ENCODE measurements at regions not wholly inside any gene's neighbourhood (a gene's known extent, or its start where the extent isn't known, plus 50 kb on each side); places are given as distances from the start of the nearest gene placed in this dataset.
"Not testable (repeated sequence)": the region's sequence is repeated elsewhere in the genome, so short reads cannot be mapped to it uniquely, and the experiment has no call there.

DNA sequence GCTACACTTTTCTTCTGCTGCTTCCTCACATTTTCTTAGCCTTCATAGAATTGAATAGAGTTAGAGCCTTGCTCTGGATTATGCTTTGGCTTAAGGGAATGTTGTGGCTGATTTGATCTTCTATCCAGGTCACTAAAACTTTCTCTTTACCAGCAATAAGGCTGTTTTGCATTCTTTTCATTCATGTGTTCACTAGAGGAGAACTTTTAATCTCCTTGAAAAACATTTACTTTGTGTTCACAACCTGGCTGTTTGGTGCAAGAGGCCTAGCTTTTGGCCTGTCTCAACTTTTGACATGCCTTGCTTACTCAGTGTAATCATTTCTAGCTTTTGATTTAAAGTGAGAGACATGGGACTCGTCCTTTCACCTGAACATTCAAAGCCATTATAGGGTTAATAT is 87.7 kb upstream of the RAB40AL start:
- no peak for ATAC-seq (replicated peaks in 1 of 2)
- H3K4me3 Mint-ChIP-seq = no peak overlapping the region
- no peaks in the 10 kb centered on the region for H3K9me3 Mint-ChIP-seq
- H3K36me3 Mint-ChIP-seq (ENCODE audit: insufficient read depth in 2 of 2) = peaks cover 0 to 2% of the 10 kb centered on the region in 2 donors
- peaks cover 6% of the 10 kb centered on the region for H3K4me1 Mint-ChIP-seq (ENCODE audit: low read depth)
- no peak overlapping the region for H3K27ac Mint-ChIP-seq
- no peaks in the 10 kb centered on the region for H3K27me3 Mint-ChIP-seq (ENCODE audit: low read depth)
- DNase-seq = no peak

DNA sequence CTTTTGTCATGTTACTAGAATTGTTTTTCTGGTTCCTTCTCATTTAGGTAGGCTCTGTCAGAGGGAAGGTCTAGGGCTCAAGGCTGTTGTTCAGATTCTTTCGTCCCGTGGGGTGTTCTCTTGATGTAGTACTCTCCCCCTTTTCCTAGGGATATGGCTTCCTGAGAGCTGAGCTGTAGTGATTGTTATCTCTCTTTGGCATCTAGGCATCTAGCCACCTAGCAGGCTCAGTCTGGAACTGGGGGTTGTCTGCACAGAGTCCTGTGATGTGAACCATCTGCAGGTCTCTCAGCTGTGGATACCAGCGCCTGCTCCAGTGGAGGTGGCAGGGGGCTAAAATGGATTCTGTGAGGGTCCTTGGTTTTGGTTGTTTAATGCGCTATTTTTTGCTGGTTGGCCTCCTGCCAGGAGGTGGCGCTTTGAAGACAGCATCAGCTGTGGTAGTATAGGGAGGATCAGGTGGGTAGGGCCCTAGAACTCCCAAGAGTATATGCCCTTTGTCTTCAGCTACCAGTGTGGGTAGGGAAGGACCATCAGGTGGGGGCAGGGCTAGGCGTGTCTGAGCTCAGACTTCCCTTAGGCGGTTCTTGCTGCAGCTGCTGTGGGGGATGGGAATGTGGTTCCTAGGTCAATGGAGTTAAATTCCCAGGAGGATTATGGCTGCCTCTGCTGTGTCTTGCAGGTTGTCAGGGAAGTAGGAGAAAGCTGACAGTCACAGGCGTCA is 78.1 kb upstream of the RAB40AL start:
- not testable (repeated sequence) for ATAC-seq (replicated peaks in 1 of 2)

DNA sequence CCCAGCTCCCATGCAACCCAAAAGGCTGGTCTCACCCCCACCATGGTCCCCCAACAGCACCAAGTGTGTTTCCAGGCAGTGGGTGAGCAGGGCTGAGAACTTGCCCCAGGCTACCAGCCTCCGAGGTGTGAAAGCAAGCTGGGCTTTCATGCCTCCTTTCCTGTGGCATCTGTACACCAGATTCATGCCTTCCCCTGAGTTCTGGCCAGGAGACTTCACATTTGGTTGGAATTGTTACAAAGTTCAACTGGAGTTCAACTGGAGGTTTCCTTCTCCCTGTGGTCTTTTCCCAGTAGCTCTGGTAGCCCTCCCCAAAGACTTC is 77.6 kb upstream of the RAB40AL start:
- no peaks in the 10 kb centered on the region for H3K36me3 Mint-ChIP-seq (ENCODE audit: insufficient read depth in 2 of 2)
- ATAC-seq (replicated peaks in 1 of 2) = no peak
- H3K9me3 Mint-ChIP-seq = no peaks in the 10 kb centered on the region
- H3K27me3 Mint-ChIP-seq (ENCODE audit: low read depth) = no peaks in the 10 kb centered on the region
- no peak overlapping the region for H3K4me3 Mint-ChIP-seq
- no peaks in the 10 kb centered on the region for H3K4me1 Mint-ChIP-seq (ENCODE audit: low read depth)
- H3K27ac Mint-ChIP-seq = no peak overlapping the region
- DNase-seq = no peak

More for the DNA sequence above, 78.1 kb upstream of the RAB40AL start:
- H3K36me3 Mint-ChIP-seq (ENCODE audit: insufficient read depth in 2 of 2); DNase-seq; H3K4me1 Mint-ChIP-seq (ENCODE audit: low read depth); H3K9me3 Mint-ChIP-seq; H3K27me3 Mint-ChIP-seq (ENCODE audit: low read depth); H3K4me3 Mint-ChIP-seq; H3K27ac Mint-ChIP-seq: not testable (repeated sequence)

GRCh38 chrX:102860235-102860634 is 76.8 kb upstream of the RAB40AL start:
- no peaks in the 10 kb centered on the region for H3K9me3 Mint-ChIP-seq
- no peak overlapping the region for H3K27ac Mint-ChIP-seq
- no peak overlapping the region for H3K4me3 Mint-ChIP-seq

DNA sequence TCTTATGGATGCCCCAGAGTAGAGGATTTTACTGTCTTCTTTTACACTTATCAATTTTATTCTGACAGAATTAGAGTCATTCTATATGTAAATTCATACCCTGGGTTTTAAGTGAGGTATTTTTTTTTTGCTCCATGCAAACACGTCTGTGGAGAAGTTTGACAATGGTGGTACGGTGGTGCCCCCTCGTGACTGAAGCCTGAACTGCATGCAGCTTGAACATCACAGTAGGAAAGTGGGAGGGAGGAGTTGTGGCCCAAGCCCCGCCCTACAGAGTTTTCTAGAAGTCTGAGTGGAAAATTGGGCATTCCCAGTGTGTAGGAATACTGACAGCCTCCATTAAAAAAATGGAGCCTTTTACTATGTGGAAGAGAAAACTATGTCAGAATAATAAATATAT is 73.3 kb upstream of the RAB40AL start:
- no peak overlapping the region for H3K27ac Mint-ChIP-seq
- peak; percentile 57 to 69 for ATAC-seq (replicated peaks in 1 of 2)
- H3K27me3 Mint-ChIP-seq (ENCODE audit: low read depth) = peaks cover 12% of the 10 kb centered on the region
- no peak overlapping the region for H3K4me3 Mint-ChIP-seq
- peak; percentile 78 to 79 for DNase-seq
- H3K9me3 Mint-ChIP-seq = no peaks in the 10 kb centered on the region
- peaks cover 2% of the 10 kb centered on the region in 2 donors for H3K36me3 Mint-ChIP-seq (ENCODE audit: insufficient read depth in 2 of 2)
- H3K4me1 Mint-ChIP-seq (ENCODE audit: low read depth) = no peaks in the 10 kb centered on the region

More at GRCh38 chrX:102860235-102860634, 76.8 kb upstream of the RAB40AL start:
- DNase-seq (no peak), ATAC-seq (replicated peaks in 1 of 2) (no peak)
- H3K4me1 Mint-ChIP-seq (ENCODE audit: low read depth) = no peaks in the 10 kb centered on the region
- H3K36me3 Mint-ChIP-seq (ENCODE audit: insufficient read depth in 2 of 2) = peaks cover 2% of the 10 kb centered on the region in 2 donors
- H3K27me3 Mint-ChIP-seq (ENCODE audit: low read depth) = peaks cover 4% of the 10 kb centered on the region

DNA sequence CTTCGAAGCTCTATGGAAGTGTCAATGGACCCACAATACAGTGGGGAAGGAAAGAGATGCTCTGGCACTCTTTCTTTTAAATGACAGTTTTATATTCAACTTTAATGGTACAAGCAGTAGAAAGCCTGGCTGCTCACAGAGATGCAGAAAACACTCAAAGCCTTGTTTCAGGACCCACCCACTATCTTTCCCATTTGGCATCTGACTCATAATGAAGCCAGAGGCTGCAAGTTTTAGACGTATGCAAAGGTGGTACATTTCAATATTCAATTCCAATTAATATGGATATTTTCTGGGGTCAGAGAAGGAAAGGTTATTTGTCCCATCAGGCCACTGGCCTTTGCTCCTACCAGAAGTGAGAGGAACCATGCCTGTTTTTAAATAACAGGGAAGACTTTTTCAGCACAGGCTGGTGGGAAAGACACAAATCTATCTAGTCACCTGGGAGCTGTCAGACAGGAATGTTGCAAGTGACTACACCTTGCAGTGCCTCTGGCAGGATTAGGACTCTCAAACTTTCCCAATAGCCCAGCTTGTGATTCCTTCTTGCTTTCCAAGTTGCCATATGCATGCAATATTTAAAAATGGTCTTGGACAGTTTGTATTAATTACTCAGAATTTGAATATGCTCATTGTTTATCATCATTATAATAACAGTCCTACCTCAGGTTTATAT is 70.0 kb upstream of the RAB40AL start:
- H3K4me1 Mint-ChIP-seq (ENCODE audit: low read depth) = no peaks in the 10 kb centered on the region
- no peak overlapping the region for H3K27ac Mint-ChIP-seq
- no peak for ATAC-seq (replicated peaks in 1 of 2)
- DNase-seq = no peak
- no peak overlapping the region for H3K4me3 Mint-ChIP-seq
- no peaks in the 10 kb centered on the region for H3K9me3 Mint-ChIP-seq
- H3K27me3 Mint-ChIP-seq (ENCODE audit: low read depth) = peaks cover 12% of the 10 kb centered on the region
- H3K36me3 Mint-ChIP-seq (ENCODE audit: insufficient read depth in 2 of 2) = peaks cover 2% of the 10 kb centered on the region in 2 donors

DNA sequence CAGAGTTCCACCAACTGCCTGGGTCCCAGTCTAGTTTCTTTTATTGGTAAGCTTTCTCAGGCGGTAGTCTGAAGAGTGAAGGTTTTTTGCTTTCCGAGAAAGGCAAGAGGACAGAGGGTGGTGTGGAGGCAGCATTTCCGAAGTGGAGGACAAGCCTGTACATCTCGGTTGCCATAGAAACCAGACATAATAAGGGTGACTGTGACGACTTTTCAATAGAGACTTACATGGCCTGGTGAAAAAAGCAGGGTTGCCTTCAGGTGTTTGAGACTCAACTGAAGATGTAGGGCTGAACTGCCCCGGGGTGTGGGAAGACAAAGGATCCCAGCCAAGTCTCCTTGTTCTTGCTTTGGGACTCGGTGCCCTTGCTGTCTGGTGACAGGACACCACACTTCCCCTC is 53.6 kb upstream of the RAB40AL start:
- no peak overlapping the region for H3K4me3 Mint-ChIP-seq
- H3K27ac Mint-ChIP-seq = no peak overlapping the region
- no peak for DNase-seq
- H3K27me3 Mint-ChIP-seq (ENCODE audit: low read depth) = peaks cover 11% of the 10 kb centered on the region
- H3K9me3 Mint-ChIP-seq = no peaks in the 10 kb centered on the region
- no peak for ATAC-seq (replicated peaks in 1 of 2)
- H3K36me3 Mint-ChIP-seq (ENCODE audit: insufficient read depth in 2 of 2) = peaks cover 0 to under 1% of the 10 kb centered on the region in 2 donors
- H3K4me1 Mint-ChIP-seq (ENCODE audit: low read depth) = no peaks in the 10 kb centered on the region

All from activated T-cell treated with anti-CD3 and anti-CD28 coated beads, Interleukin-2, amount 50 U/mL, for 72 hours (primary cell).